Spinal cord (tissue), 9 donors: ENCODE measurements at regions not wholly inside any gene's neighbourhood (a gene's known extent, or its start where the extent isn't known, plus 50 kb on each side); places are given as distances from the start of the nearest gene placed in this dataset.

Experiments used
- DNase-seq, 6 donors: peaks; one replicate each; pipeline versions ENCODE4 v3.0.0 to v3.0.0-alpha.2; 2013 to 2015; ENCODE audit warnings: low spot score in 6 of 6, low read depth in 4 of 6
- H3K27ac ChIP-seq: one replicate; pipeline ENCODE4 v1.5.1; 2013; ENCODE audit warnings: low read depth, low read length, control low read depth
- H3K27me3 ChIP-seq: one replicate; pipeline ENCODE4 v1.6.1; 2013; ENCODE audit warnings: low read length; ENCODE audit not compliant: control insufficient read depth, insufficient read depth
- H3K36me3 ChIP-seq: one replicate; pipeline ENCODE4 v1.6.1; 2013; ENCODE audit warnings: low read length; ENCODE audit not compliant: control insufficient read depth, insufficient read depth
- H3K4me1 ChIP-seq: one replicate; pipeline ENCODE4 v1.6.1; 2013; ENCODE audit warnings: low read length; ENCODE audit not compliant: control insufficient read depth, insufficient read depth
- H3K4me3 ChIP-seq: one replicate; pipeline ENCODE4 v1.5.1; 2013; ENCODE audit warnings: low read depth, low read length, control low read depth
- H3K9me3 ChIP-seq: one replicate; pipeline ENCODE4 v1.6.1; 2013; ENCODE audit warnings: low read length; ENCODE audit not compliant: control insufficient read depth, insufficient read depth
- WGBS: methylation state at CpG from one replicate; pipeline ENCODE4 v1.1.5; 2013; ENCODE audit warnings: missing lambda C conversion rate; ENCODE audit not compliant: insufficient coverage; 5-methylcytosine and 5-hydroxymethylcytosine counted together
- donor health status: healthy.

- Histone ChIP-seq H3K9me3 (peaks cover 4% of the 10 kb centered on the region), H3K4me1 (no peaks in the 10 kb centered on the region), H3K4me3 (no peak overlapping the region), H3K27ac (no peak overlapping the region), H3K36me3 (no peaks in the 10 kb centered on the region), H3K27me3 (no peaks in the 10 kb centered on the region)
- no CpG with 5 or more reads among the region's 2 CpGs for WGBS
- no peak for DNase-seq
These were observed 337.3 kb downstream of the SPATA31D1 start for GRCh38 chr9:82325907-82326306.

- WGBS, result 100% methylated on average over 1 of the region's 2 CpGs
These were observed 339.1 kb downstream of the SPATA31D1 start for GRCh38 chr9:82327641-82328040.

GRCh38 chr9:82331079-82331478 lies 342.5 kb downstream of the SPATA31D1 start:
- H3K4me1 ChIP-seq, result no peaks in the 10 kb centered on the region
- DNase-seq, result no peak
- WGBS, result no CpG with 5 or more reads among the region's 2 CpGs
- H3K27me3 ChIP-seq, result no peaks in the 10 kb centered on the region
- no peaks in the 10 kb centered on the region for H3K9me3 ChIP-seq
- H3K27ac ChIP-seq, result no peak overlapping the region
- no peak overlapping the region for H3K4me3 ChIP-seq
- H3K36me3 ChIP-seq, result no peaks in the 10 kb centered on the region

More at GRCh38 chr9:82327641-82328040, 339.1 kb downstream of the SPATA31D1 start:
- H3K27ac ChIP-seq, result no peak overlapping the region
- no peak for DNase-seq
- H3K36me3 ChIP-seq, result no peaks in the 10 kb centered on the region
- no peaks in the 10 kb centered on the region for H3K4me1 ChIP-seq
- H3K27me3 ChIP-seq, result no peaks in the 10 kb centered on the region
- H3K9me3 ChIP-seq, result peaks cover 2% of the 10 kb centered on the region
- H3K4me3 ChIP-seq, result no peak overlapping the region

GRCh38 chr9:82332018-82332773 lies 343.6 kb downstream of the SPATA31D1 start:
- WGBS, result no CpG with 5 or more reads among the region's 5 CpGs
- no peaks in the 10 kb centered on the region for H3K36me3 ChIP-seq
- no peaks in the 10 kb centered on the region for H3K27me3 ChIP-seq
- no peaks in the 10 kb centered on the region for H3K9me3 ChIP-seq
- H3K4me3 ChIP-seq, result no peak overlapping the region
- no peaks in the 10 kb centered on the region for H3K4me1 ChIP-seq
- peak in 2 of 6 donors; percentile 14 to 88 for DNase-seq
- H3K27ac ChIP-seq, result no peak overlapping the region

GRCh38 chr9:82332774-82333152 lies 344.2 kb downstream of the SPATA31D1 start:
- Histone ChIP-seq H3K9me3 (no peaks in the 10 kb centered on the region), H3K36me3 (no peaks in the 10 kb centered on the region), H3K4me1 (no peaks in the 10 kb centered on the region), H3K27me3 (no peaks in the 10 kb centered on the region), H3K4me3 (no peak overlapping the region), H3K27ac (no peak overlapping the region)
- DNase-seq, result no peak
- WGBS, result 89% methylated on average over 6 of the region's 6 CpGs

GRCh38 chr9:82333671-82334070 lies 345.1 kb downstream of the SPATA31D1 start:
- DNase-seq, result no peak

GRCh38 chr9:82334286-82334685 lies 345.7 kb downstream of the SPATA31D1 start:
- no peaks in the 10 kb centered on the region for H3K9me3 ChIP-seq
- H3K4me3 ChIP-seq, result no peak overlapping the region
- no peaks in the 10 kb centered on the region for H3K27me3 ChIP-seq
- no peaks in the 10 kb centered on the region for H3K36me3 ChIP-seq
- H3K4me1 ChIP-seq, result no peaks in the 10 kb centered on the region
- no peak for DNase-seq
- H3K27ac ChIP-seq, result no peak overlapping the region

More at GRCh38 chr9:82333671-82334070, 345.1 kb downstream of the SPATA31D1 start:
- H3K36me3 ChIP-seq, result no peaks in the 10 kb centered on the region
- no peaks in the 10 kb centered on the region for H3K27me3 ChIP-seq
- H3K27ac ChIP-seq, result no peak overlapping the region
- no peaks in the 10 kb centered on the region for H3K4me1 ChIP-seq
- no peak overlapping the region for H3K4me3 ChIP-seq
- H3K9me3 ChIP-seq, result no peaks in the 10 kb centered on the region
- WGBS, result no CpG with 5 or more reads among the region's 2 CpGs

- Histone ChIP-seq H3K4me1 (no peaks in the 10 kb centered on the region), H3K9me3 (no peaks in the 10 kb centered on the region), H3K27ac (no peak overlapping the region), H3K27me3 (no peaks in the 10 kb centered on the region), H3K4me3 (no peak overlapping the region), H3K36me3 (no peaks in the 10 kb centered on the region)
- DNase-seq, result no peak
These were observed 348.8 kb downstream of the SPATA31D1 start for GRCh38 chr9:82337351-82337750.

GRCh38 chr9:82342046-82342445 lies 353.5 kb downstream of the SPATA31D1 start:
- no peak overlapping the region for H3K4me3 ChIP-seq
- H3K27me3 ChIP-seq, result no peaks in the 10 kb centered on the region
- H3K9me3 ChIP-seq, result peaks cover 6% of the 10 kb centered on the region
- no peak overlapping the region for H3K27ac ChIP-seq
- DNase-seq, result no peak
- H3K4me1 ChIP-seq, result no peaks in the 10 kb centered on the region
- no CpG with 5 or more reads among the region's 2 CpGs for WGBS
- no peaks in the 10 kb centered on the region for H3K36me3 ChIP-seq

GRCh38 chr9:82346040-82346439 lies 357.5 kb downstream of the SPATA31D1 start:
- H3K27me3 ChIP-seq, result no peaks in the 10 kb centered on the region
- peaks cover 8% of the 10 kb centered on the region for H3K9me3 ChIP-seq
- DNase-seq, result no peak
- H3K27ac ChIP-seq, result no peak overlapping the region
- WGBS, result 71% methylated on average over 2 of the region's 2 CpGs
- no peaks in the 10 kb centered on the region for H3K4me1 ChIP-seq
- H3K4me3 ChIP-seq, result no peak overlapping the region
- no peaks in the 10 kb centered on the region for H3K36me3 ChIP-seq
